IMR-90 (cell line): ENCODE measurements at regions not wholly inside any gene's neighbourhood (a gene's known extent, or its start where the extent isn't known, plus 50 kb on each side); places are given as distances from the start of the nearest gene placed in this dataset.

Experiments
- ATAC-seq: fragments of 200-7000 bp; cut with Tn5 transposase; 2 replicates; pipeline ENCODE4 v1.9.1; 2020; ENCODE audit warnings: low read depth, mild to moderate bottlenecking, moderate library complexity
- BruUV-seq: library from RNA; stranded (reverse); fragments of 400-500 nt; replicated peaks from 2 replicates; lab custom pipeline; 2021; lab: Mats Ljungman, UMichigan
- CTCF ChIA-PET: fragments of 300-600 bp; formaldehyde crosslinking; extraction: SDS; loops from one replicate; lab custom pipeline; 2021; ENCODE audit warnings: antibody characterized with exemption; lab: Yijun Ruan, JAX
- POLR2A ChIA-PET: fragments of 300-600 bp; sonication (Branson Sonifier 250); formaldehyde crosslinking; loops from one replicate; lab custom pipeline; 2022; ENCODE audit warnings: antibody characterized with exemption; ENCODE audit not compliant: unreplicated experiment; lab: Charles Lee
- DNase-seq: peaks from one replicate; pipeline ENCODE4 v3.0.0; 2013
- H2AFZ ChIP-seq: replicated peaks from 2 replicates; pipeline ENCODE3; 2013; ENCODE audit warnings: low read length, mild to moderate bottlenecking; ENCODE audit not compliant: poor library complexity
- H2AK5ac ChIP-seq: 2 replicates; pipeline ENCODE4 v1.6.1; 2013; ENCODE audit warnings: low read depth, low read length, inconsistent platforms
- H2AK9ac ChIP-seq: replicated peaks from 2 replicates; pipeline ENCODE3; 2013; ENCODE audit warnings: mild to moderate bottlenecking, low read depth, low read length, moderate library complexity; ENCODE audit not compliant: poor library complexity
- H2BK120ac ChIP-seq: 2 replicates; pipeline ENCODE4 v1.6.1; 2013; ENCODE audit warnings: low read depth, low read length, inconsistent platforms
- H2BK15ac ChIP-seq: 3 replicates; pipeline ENCODE4 v1.6.1; 2013; ENCODE audit warnings: low read depth, low read length, inconsistent platforms
- H2BK20ac ChIP-seq: 2 replicates; pipeline ENCODE4 v1.6.1; 2013; ENCODE audit warnings: low read depth, mild to moderate bottlenecking, inconsistent platforms, low read length, moderate library complexity
- H2BK5ac ChIP-seq: 2 replicates; pipeline ENCODE4 v1.6.1; 2013; ENCODE audit warnings: mild to moderate bottlenecking, low read depth, low read length, inconsistent platforms; ENCODE audit not compliant: poor library complexity, severe bottlenecking
- H3K14ac ChIP-seq: replicated peaks from 2 replicates; pipeline ENCODE4 v1.6.1; 2013; ENCODE audit warnings: low read depth, low read length, inconsistent platforms
- H3K18ac ChIP-seq: 2 replicates; pipeline ENCODE4 v1.6.1; 2013; ENCODE audit warnings: low read depth, low read length, control low read depth
- H3K23ac ChIP-seq: 2 replicates; pipeline ENCODE4 v1.6.1; 2013; ENCODE audit warnings: low read depth, low read length, inconsistent platforms
- H3K27ac ChIP-seq: 2 replicates; pipeline ENCODE4 v1.5.1; 2013; ENCODE audit warnings: mild to moderate bottlenecking, control low read depth, low read length; ENCODE audit not compliant: insufficient read depth
- H3K27me3 ChIP-seq: 2 replicates; pipeline ENCODE4 v1.6.1; 2013; ENCODE audit warnings: low read length; ENCODE audit not compliant: control insufficient read depth, insufficient read depth
- H3K36me3 ChIP-seq: 2 replicates; pipeline ENCODE4 v1.6.1; 2013; ENCODE audit warnings: low read length, mixed read lengths; ENCODE audit not compliant: control insufficient read depth, insufficient read depth
- H3K4ac ChIP-seq: 2 replicates; pipeline ENCODE4 v1.6.1; 2013; ENCODE audit warnings: low read depth, low read length, inconsistent platforms
- H3K4me1 ChIP-seq: 2 replicates; pipeline ENCODE4 v1.6.1; 2013; ENCODE audit warnings: low read length, mixed read lengths; ENCODE audit not compliant: control insufficient read depth, insufficient read depth
- H3K4me2 ChIP-seq: 2 replicates; pipeline ENCODE4 v1.6.1; 2013; ENCODE audit warnings: low read depth, mild to moderate bottlenecking, control low read depth, low read length, moderate library complexity
- H3K4me3 ChIP-seq: 2 replicates; pipeline ENCODE4 v1.5.1; 2013; ENCODE audit warnings: low read depth, mild to moderate bottlenecking, control low read depth, low read length, moderate library complexity; ENCODE audit not compliant: insufficient read depth
- H3K56ac ChIP-seq: 2 replicates; pipeline ENCODE4 v1.6.1; 2013; ENCODE audit warnings: low read length, inconsistent platforms; ENCODE audit not compliant: insufficient read depth; ENCODE audit errors: extremely low read depth
- H3K79me1 ChIP-seq, 2 experiments: 2 replicates each; pipeline ENCODE4 v1.6.1; 2013; ENCODE audit warnings: low read length in 2 of 2, inconsistent platforms in 1 of 2, low read depth in 1 of 2
- H3K9ac ChIP-seq: 2 replicates; pipeline ENCODE4 v1.6.1; 2013; ENCODE audit warnings: low read depth, low read length, control low read depth
- H3K9me1 ChIP-seq: 2 replicates; pipeline ENCODE4 v1.6.1; 2013; ENCODE audit warnings: low read length, inconsistent platforms; ENCODE audit not compliant: insufficient read depth
- H3K9me3 ChIP-seq: 2 replicates; pipeline ENCODE4 v1.6.1; 2013; ENCODE audit warnings: low read length; ENCODE audit not compliant: control insufficient read depth, insufficient read depth
- H4K20me1 ChIP-seq: 2 replicates; pipeline ENCODE4 v1.6.1; 2013; ENCODE audit warnings: low read length, inconsistent platforms; ENCODE audit not compliant: insufficient read depth
- H4K5ac ChIP-seq: 2 replicates; pipeline ENCODE4 v1.6.1; 2013; ENCODE audit warnings: mild to moderate bottlenecking, low read depth, low read length, control low read depth
- H4K8ac ChIP-seq, 2 experiments: 2 replicates each; pipeline ENCODE4 v1.6.1; 2013; ENCODE audit warnings: low read depth in 2 of 2, low read length in 2 of 2, control low read depth in 1 of 2, inconsistent platforms in 1 of 2
- H4K91ac ChIP-seq: 2 replicates; pipeline ENCODE4 v1.6.1; 2013; ENCODE audit warnings: low read depth, low read length, inconsistent platforms; ENCODE audit not compliant: insufficient read depth
- BHLHE40 ChIP-seq: fragments of 150-350 bp; IDR thresholded peaks from 2 replicates; pipeline ENCODE4 v1.6.1; 2016; ENCODE audit warnings: mild to moderate bottlenecking, low read depth, low read length
- CEBPB ChIP-seq: IDR thresholded peaks from 2 replicates; pipeline ENCODE4 v1.6.1; 2012; ENCODE audit warnings: low read depth, low read length, improper control_type of control experiment
- CHD1 ChIP-seq: IDR thresholded peaks from 2 replicates; pipeline ENCODE4 v1.6.1; 2012; ENCODE audit warnings: low read depth, low read length, improper control_type of control experiment
- CTCF ChIP-seq: conservative IDR thresholded peaks from 2 replicates; pipeline ENCODE4 v1.5.1; 2012; ENCODE audit warnings: mild to moderate bottlenecking, low read depth, low read length, improper control_type of control experiment
- ELK1 ChIP-seq: fragments of 150-350 bp; IDR thresholded peaks from 2 replicates; pipeline ENCODE4 v1.6.1; 2016; ENCODE audit warnings: low read depth, mild to moderate bottlenecking, low read length, moderate library complexity, borderline replicate concordance
- FOS ChIP-seq: fragments of 150-350 bp; IDR thresholded peaks from 2 replicates; pipeline ENCODE4 v1.6.1; 2016; ENCODE audit warnings: low read depth, low read length
- MAFK ChIP-seq: IDR thresholded peaks from 2 replicates; pipeline ENCODE4 v1.6.1; 2012; ENCODE audit warnings: low read depth, low read length, improper control_type of control experiment
- MAZ ChIP-seq: IDR thresholded peaks from 2 replicates; pipeline ENCODE4 v1.6.1; 2012; ENCODE audit warnings: low read depth, mild to moderate bottlenecking, low read length, improper control_type of control experiment, moderate library complexity, borderline replicate concordance
- MXI1 ChIP-seq: IDR thresholded peaks from 2 replicates; pipeline ENCODE4 v1.6.1; 2012; ENCODE audit warnings: low read depth, mild to moderate bottlenecking, low read length, moderate library complexity, borderline replicate concordance
- NFE2L2 ChIP-seq: fragments of 150-350 bp; IDR thresholded peaks from 2 replicates; pipeline ENCODE4 v1.6.1; 2016; ENCODE audit warnings: low read depth, mild to moderate bottlenecking, low read length
- POLR2A ChIP-seq: IDR thresholded peaks from 2 replicates; pipeline ENCODE4 v1.6.1; 2012; ENCODE audit warnings: mild to moderate bottlenecking, low read depth, low read length
- RAD21 ChIP-seq: IDR thresholded peaks from 2 replicates; pipeline ENCODE4 v1.6.1; 2012; ENCODE audit warnings: low read length, improper control_type of control experiment
- RCOR1 ChIP-seq: IDR thresholded peaks from 2 replicates; pipeline ENCODE4 v1.6.1; 2012; ENCODE audit warnings: mild to moderate bottlenecking, low read length, improper control_type of control experiment; ENCODE audit not compliant: insufficient replicate concordance
- RFX5 ChIP-seq: IDR thresholded peaks from 2 replicates; pipeline ENCODE4 v1.8.0; 2012; ENCODE audit warnings: low read depth, mild to moderate bottlenecking, low read length, moderate library complexity
- SMC3 ChIP-seq: fragments of 150-350 bp; IDR thresholded peaks from 2 replicates; pipeline ENCODE4 v1.6.1; 2016; ENCODE audit warnings: low read depth, mild to moderate bottlenecking, antibody characterized with exemption, low read length, moderate library complexity
- USF2 ChIP-seq: fragments of 150-350 bp; IDR thresholded peaks from 2 replicates; pipeline ENCODE4 v1.6.1; 2017; ENCODE audit warnings: mild to moderate bottlenecking, antibody characterized with exemption, low read length, low read depth
- WGBS, 2 experiments: methylation state at CpG; one replicate each; pipeline versions ENCODE4 v1.1.5 to v1.1.7; 2013; ENCODE audit warnings: missing lambda C conversion rate in 2 of 2; ENCODE audit not compliant: insufficient read length in 1 of 2; ENCODE audit errors: extremely low coverage in 2 of 2; 5-methylcytosine and 5-hydroxymethylcytosine counted together
- dilution Hi-C: fragments of 300-500 bp; cut with HindIII; formaldehyde crosslinking; loops from one replicate; pipeline ENCODE4 v1.14.3; 2018; ENCODE audit warnings: low sequenced_read_pairs; ENCODE audit not compliant: unreplicated experiment
- in situ Hi-C: fragments of 300-500 bp; cut with MboI; formaldehyde crosslinking; loops from 3 replicates; pipeline ENCODE4 v1.14.3; 2019; ENCODE audit warnings: low sequenced_read_pairs, inconsistent platforms, mixed read lengths
- intact Hi-C: fragments of 100-400 bp; cut with micrococcal nuclease; formaldehyde crosslinking; loops from 2 replicates; pipeline ENCODE4 v1.10.0; 2022

- WGBS, 2 experiments: no CpG with 5 or more reads among the region's 2 CpGs
- H3K36me3 ChIP-seq: no peaks in the 10 kb centered on the region
- H3K18ac ChIP-seq: no peak overlapping the region
- no peak for ATAC-seq
- no peak overlapping the region for H2BK15ac ChIP-seq
- H2AK5ac ChIP-seq: no peak overlapping the region
- in situ Hi-C loops: no loop called here
- BruUV-seq: no TSS peak
- no peak overlapping the region for H3K4me2 ChIP-seq
- no peak overlapping the region for H3K27ac ChIP-seq
- H3K23ac ChIP-seq: no peak overlapping the region
- ChIA-PET CTCF (no interaction called here), POLR2A (no interaction called here)
- no peak overlapping the region for H2BK20ac ChIP-seq
- no peak overlapping the region for H4K8ac ChIP-seq
- no peak overlapping the region for H2AFZ ChIP-seq
- no peak overlapping the region for H2AK9ac ChIP-seq
- no peak overlapping the region for H2BK5ac ChIP-seq
- no peak for DNase-seq
- peaks cover 4% of the 10 kb centered on the region for H3K4me1 ChIP-seq
- no peak overlapping the region for H3K4me3 ChIP-seq
- no peak overlapping the region for H2BK120ac ChIP-seq
- no peak overlapping the region for H3K56ac ChIP-seq
- H3K14ac ChIP-seq: no peak overlapping the region
- H3K9ac ChIP-seq: no peak overlapping the region
- intact Hi-C loops: no loop called here
- H4K20me1 ChIP-seq: no peaks in the 10 kb centered on the region
- dilution Hi-C loops: no loop called here
- no peaks in the 10 kb centered on the region for H3K79me1 ChIP-seq
- H3K27me3 ChIP-seq: no peaks in the 10 kb centered on the region
- peaks cover 2% of the 10 kb centered on the region; the same call in 1 of the 2 replicates for H3K9me3 ChIP-seq
- no peak overlapping the region for H4K91ac ChIP-seq
- TF ChIP-seq BHLHE40 (no peak), MXI1 (no peak), SMC3 (no peak), RCOR1 (no peak), MAZ (no peak), CTCF (no peak), RFX5 (no peak), CEBPB (no peak), FOS (no peak), MAFK (no peak), CHD1 (no peak), USF2 (no peak), NFE2L2 (no peak), RAD21 (no peak), ELK1 (no peak), POLR2A (no peak)
- peaks cover 2% of the 10 kb centered on the region; the same call in 1 of the 2 replicates for H3K9me1 ChIP-seq
- H3K4ac ChIP-seq: no peak overlapping the region
- no peak overlapping the region for H4K5ac ChIP-seq
These were observed 193.1 kb downstream of the KCTD12 start for GRCh38 chr13:76693086-76693485.
